ENCODE measurements at regions not wholly inside any gene's neighbourhood (a gene's known extent, or its start where the extent isn't known, plus 50 kb on each side); places are given as distances from the start of the nearest gene placed in this dataset.

GRCh38 chr5:145242551-145242950 is 592.6 kb downstream of the PRELID2 start:
- no peaks in the 10 kb centered on the region for H3K9me3 ChIP-seq (ENCODE audit: severe bottlenecking)
- no peak for DNase-seq
- H3K27ac ChIP-seq = no peak overlapping the region
- no peak for TF ChIP-seq CTCF (IDR thresholded peaks at IDR 0.05; ENCODE audit: low read depth, low read length)
- no peaks in the 10 kb centered on the region for H3K36me3 ChIP-seq
- H3K4me3 ChIP-seq (ENCODE audit: low read depth, low read length) = no peak overlapping the region
- no peaks in the 10 kb centered on the region for H3K27me3 ChIP-seq (ENCODE audit: insufficient read depth, low read depth, severe bottlenecking)

- peak; percentile 69 for DNase-seq
- TF ChIP-seq CTCF (IDR thresholded peaks at IDR 0.05; ENCODE audit: low read depth, low read length) = peak; percentile 69
- no peak overlapping the region for H3K27ac ChIP-seq
Observed at GRCh38 chr5:145237843-145238242, 597.3 kb downstream of the PRELID2 start.

GRCh38 chr5:145236983-145237382 is 598.2 kb downstream of the PRELID2 start:
- Histone ChIP-seq H3K4me3 (ENCODE audit: low read depth, low read length) (no peak overlapping the region), H3K27ac (no peak overlapping the region), H3K9me3 (ENCODE audit: severe bottlenecking) (no peaks in the 10 kb centered on the region), H3K27me3 (ENCODE audit: insufficient read depth, low read depth, severe bottlenecking) (no peaks in the 10 kb centered on the region), H3K36me3 (no peaks in the 10 kb centered on the region)
- DNase-seq = no peak
- no peak for TF ChIP-seq CTCF (IDR thresholded peaks at IDR 0.05; ENCODE audit: low read depth, low read length)

More at GRCh38 chr5:145237843-145238242, 597.3 kb downstream of the PRELID2 start:
- H3K27me3 ChIP-seq (ENCODE audit: insufficient read depth, low read depth, severe bottlenecking) = no peaks in the 10 kb centered on the region
- H3K36me3 ChIP-seq = no peaks in the 10 kb centered on the region
- no peak overlapping the region for H3K4me3 ChIP-seq (ENCODE audit: low read depth, low read length)
- no peaks in the 10 kb centered on the region for H3K9me3 ChIP-seq (ENCODE audit: severe bottlenecking)

- no peak for DNase-seq
- H3K9me3 ChIP-seq (ENCODE audit: severe bottlenecking) = no peaks in the 10 kb centered on the region
- no peaks in the 10 kb centered on the region for H3K27me3 ChIP-seq (ENCODE audit: insufficient read depth, low read depth, severe bottlenecking)
- no peak overlapping the region for H3K4me3 ChIP-seq (ENCODE audit: low read depth, low read length)
- no peak overlapping the region for H3K27ac ChIP-seq
- no peaks in the 10 kb centered on the region for H3K36me3 ChIP-seq
- TF ChIP-seq CTCF (IDR thresholded peaks at IDR 0.05; ENCODE audit: low read depth, low read length) = no peak
Observed at GRCh38 chr5:145236127-145236526, 599.0 kb downstream of the PRELID2 start.

- no peak for TF ChIP-seq CTCF (IDR thresholded peaks at IDR 0.05; ENCODE audit: low read depth, low read length)
- Histone ChIP-seq H3K9me3 (ENCODE audit: severe bottlenecking) (no peaks in the 10 kb centered on the region), H3K4me3 (ENCODE audit: low read depth, low read length) (no peak overlapping the region), H3K27me3 (ENCODE audit: insufficient read depth, low read depth, severe bottlenecking) (no peaks in the 10 kb centered on the region), H3K27ac (no peak overlapping the region), H3K36me3 (no peaks in the 10 kb centered on the region)
- DNase-seq = no peak
Observed at GRCh38 chr5:145233461-145233860, 601.7 kb downstream of the PRELID2 start.

- Histone ChIP-seq H3K4me3 (ENCODE audit: low read depth, low read length) (no peak overlapping the region), H3K9me3 (ENCODE audit: severe bottlenecking) (no peaks in the 10 kb centered on the region), H3K27me3 (ENCODE audit: insufficient read depth, low read depth, severe bottlenecking) (no peaks in the 10 kb centered on the region), H3K36me3 (no peaks in the 10 kb centered on the region), H3K27ac (no peak overlapping the region)
- DNase-seq = no peak
- TF ChIP-seq CTCF (IDR thresholded peaks at IDR 0.05; ENCODE audit: low read depth, low read length) = no peak
Observed at GRCh38 chr5:145230781-145231180, 604.4 kb downstream of the PRELID2 start.
